GM18520 (cell line): ENCODE measurements at regions not wholly inside any gene's neighbourhood (a gene's known extent, or its start where the extent isn't known, plus 50 kb on each side); places are given as distances from the start of the nearest gene placed in this dataset.
A peak's percentile ranks its signal among the peaks of the same experiment; 100 is the strongest.

Experiments
- ATAC-seq: cut with Tn5 transposase; IDR thresholded peaks from one replicate; pipeline ENCODE4 v1.9.1; 2021; ENCODE audit not compliant: unreplicated experiment

DNA sequence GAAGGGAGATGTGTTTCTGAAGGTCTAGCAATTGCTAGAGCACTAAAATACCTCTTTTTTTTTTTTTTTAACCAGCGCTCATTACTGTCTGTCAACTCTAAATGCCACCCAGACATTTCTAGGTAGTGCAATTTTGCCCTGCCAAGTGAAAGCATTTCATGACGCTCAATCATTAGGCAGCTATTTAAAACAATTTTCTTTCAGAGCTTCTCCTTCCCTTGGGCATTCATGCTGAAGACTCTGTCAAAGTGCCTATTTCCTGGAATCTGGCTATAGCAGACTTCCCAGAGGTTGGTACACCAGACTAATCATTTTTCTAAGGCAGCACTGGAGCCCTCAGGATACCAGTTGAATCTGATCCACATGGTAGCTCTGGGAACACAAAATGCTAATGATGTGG, 97.0 kb upstream of the ANKRD55 start:
- ATAC-seq, result no peak

GRCh38 chr5:56329652-56330051, 96.5 kb upstream of the ANKRD55 start:
- ATAC-seq, result peak; percentile 69

DNA sequence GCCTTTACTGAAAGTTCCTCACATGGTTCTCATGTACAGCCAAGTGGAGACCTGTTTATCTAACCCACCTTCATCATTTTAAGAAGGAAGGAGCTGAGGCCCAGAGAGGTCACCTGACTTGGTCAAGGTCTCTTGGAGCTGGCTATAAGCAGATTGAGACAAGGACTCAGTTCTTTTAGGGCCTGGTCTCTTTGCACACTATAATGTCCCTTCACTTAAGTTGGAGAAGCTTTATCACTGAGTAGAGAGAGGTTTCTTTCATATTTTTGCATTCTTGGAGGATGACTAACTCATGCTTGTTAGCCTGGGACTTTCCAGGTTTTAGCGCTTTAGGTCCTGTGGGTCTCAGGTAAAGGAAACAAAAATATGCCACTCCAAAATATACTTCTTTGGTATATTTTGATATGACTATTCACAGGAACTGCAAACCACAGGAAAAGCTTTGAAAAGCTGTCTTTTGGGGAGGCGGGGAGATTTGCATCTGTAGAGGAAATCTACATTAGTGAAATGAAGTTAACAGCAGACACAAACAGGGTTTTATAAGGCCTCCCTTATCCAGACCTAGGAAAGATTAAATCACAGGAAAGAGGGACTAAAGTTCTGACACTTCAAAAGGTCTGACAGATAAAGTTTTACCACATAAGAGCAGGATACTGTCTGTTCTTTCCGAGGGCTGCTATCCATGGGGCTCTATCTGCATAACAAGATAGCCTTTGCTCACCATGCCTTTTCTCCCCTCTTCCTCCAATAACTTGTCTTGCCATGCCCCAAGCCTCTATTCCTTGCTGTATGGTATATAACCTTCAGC, 95.8 kb upstream of the ANKRD55 start:
- no peak for ATAC-seq

DNA sequence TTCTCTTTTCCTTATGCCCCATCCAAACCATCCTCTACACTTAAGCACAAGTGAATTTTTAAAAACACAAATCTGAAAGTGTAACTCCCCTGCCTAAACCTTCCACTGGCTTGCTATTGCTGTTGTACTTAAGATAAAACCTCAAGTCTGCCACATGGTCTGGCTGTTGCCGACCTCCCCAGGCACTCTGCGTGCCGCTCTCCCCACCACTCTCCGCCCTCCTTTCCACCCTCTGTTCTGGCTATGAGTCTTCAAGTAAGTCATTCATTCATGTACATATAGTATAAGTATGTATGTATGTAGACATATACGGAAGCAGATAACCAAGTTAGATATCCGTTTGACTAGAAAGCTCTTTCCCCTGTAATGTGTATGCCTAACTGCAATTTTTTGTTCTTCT, 94.7 kb upstream of the ANKRD55 start:
- no peak for ATAC-seq

- no peak for ATAC-seq
Observed at GRCh38 chr5:56326770-56327169, 93.6 kb upstream of the ANKRD55 start.

DNA sequence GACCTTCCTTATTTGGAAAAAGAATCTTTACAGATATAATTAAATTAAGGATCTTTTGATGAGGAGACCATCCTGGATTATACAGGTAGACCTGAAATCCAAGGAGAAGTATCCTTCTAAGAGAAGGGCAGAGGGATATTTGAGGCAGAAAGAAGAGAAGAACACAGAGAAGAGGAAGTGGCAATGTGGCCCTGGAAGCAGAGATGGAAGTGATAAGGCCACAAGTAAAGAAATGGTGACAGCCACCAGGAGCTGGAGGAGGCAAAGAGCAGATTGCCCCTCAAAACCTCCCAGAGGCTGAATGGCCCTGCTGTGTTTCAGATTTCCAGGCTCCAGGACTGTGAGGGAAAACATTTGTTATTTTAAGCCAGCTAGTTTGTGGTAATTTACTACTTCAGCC, 93.0 kb upstream of the ANKRD55 start:
- ATAC-seq, result no peak

DNA sequence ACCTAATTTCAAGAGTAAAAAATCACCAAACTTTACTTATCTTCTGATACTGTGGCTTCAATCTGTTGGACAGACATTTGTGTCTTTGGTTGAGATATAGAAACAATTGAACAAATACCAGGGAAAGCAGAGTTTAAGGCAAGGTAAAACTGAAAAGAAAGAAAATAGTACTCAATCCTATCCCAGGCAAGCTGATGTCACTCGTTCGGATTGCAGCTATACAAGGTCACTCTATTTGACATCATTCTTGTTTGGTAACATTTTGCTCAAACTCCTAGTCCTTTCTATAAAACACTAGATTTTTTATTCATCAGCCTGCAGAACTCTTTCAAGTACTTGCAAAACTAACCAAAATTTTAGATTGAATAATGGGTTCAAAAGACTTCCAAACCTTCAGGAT, 91.9 kb upstream of the ANKRD55 start:
- ATAC-seq, result no peak

- ATAC-seq, result no peak
Observed at GRCh38 chr5:56323505-56323904, 90.4 kb upstream of the ANKRD55 start.

DNA sequence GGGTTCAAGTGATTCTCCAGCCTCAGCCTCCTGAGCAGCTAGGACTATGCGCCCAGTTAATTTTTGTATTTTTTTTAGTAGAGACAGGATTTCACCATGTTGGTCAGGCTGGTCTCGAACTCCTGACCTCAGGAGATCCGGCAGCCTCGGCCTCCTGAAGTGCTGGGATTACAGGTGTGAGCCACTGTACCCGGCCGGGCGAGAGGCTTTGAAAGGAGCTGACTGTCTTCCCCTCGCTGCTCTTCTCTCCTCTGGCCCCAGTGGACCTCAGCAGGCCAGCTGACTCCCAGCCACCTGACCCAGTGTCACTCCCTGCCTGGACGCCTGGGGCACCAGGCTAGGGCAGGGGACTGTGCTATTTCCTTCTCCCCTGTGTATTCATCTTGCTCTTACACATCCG, 89.5 kb upstream of the ANKRD55 start:
- ATAC-seq, result no peak

DNA sequence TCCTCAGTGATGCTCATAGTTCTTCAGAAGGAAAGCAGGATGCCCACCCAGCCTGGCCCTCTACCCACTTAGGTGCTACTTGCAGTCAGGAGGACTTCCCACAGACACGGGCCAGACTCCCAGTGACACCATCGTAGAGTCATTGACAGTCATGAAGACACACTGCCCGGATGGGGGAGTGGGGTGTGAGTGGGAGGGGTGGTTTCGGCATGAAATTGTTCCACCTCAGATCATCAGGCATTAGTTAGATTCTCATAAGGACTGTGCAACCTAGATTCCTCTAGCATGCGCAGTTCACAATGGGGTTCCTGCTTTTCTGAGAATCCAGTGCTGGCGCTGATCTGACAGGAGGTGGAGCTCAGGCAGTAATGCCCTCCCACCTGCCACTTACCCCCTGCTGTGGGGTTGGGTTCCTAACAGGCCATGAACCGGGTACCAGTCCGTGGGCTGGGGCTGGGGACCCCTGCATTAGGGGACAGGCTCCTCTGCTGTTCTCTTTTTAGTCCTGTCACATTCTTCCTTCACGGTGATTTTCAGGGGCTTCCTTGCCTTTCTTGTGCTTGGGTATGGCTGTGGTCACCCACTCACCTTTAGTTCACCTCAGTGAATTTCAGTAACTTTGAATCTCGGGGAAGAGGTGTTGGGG, 88.2 kb upstream of the ANKRD55 start:
- no peak for ATAC-seq

- no peak for ATAC-seq
Observed at GRCh38 chr5:56320686-56321085, 87.6 kb upstream of the ANKRD55 start.

DNA sequence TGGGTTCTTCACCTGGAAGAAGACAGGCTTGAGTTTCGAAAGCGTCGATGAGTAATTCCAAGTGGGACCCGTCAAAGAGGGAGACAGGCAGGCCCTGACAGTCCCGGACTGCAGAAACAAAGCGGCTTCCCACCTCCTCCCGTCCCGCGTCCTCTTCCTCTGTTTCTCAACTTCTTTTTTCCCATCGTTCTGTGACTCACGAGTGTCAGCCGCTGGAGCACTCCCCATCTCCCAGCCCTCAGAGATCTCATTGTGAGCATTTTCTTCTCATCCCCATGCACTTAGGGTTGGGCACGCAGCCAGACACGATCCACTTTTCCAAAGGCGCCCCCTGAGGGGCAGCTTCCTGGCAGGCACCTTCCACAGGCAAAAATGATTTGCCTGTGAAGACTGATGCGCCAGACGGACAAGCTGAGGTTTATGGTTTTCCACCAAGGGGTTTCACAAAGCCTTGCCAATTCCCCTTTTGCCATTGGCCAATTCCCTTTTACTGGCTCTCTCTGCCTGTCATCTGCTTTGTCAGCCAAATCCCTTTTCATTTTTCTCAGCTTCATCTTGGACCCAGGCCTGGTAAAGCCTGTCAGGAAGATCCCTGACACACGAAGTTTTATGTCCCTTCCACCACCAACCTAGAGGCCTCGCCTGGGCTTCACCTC, 86.5 kb upstream of the ANKRD55 start:
- no peak for ATAC-seq

DNA sequence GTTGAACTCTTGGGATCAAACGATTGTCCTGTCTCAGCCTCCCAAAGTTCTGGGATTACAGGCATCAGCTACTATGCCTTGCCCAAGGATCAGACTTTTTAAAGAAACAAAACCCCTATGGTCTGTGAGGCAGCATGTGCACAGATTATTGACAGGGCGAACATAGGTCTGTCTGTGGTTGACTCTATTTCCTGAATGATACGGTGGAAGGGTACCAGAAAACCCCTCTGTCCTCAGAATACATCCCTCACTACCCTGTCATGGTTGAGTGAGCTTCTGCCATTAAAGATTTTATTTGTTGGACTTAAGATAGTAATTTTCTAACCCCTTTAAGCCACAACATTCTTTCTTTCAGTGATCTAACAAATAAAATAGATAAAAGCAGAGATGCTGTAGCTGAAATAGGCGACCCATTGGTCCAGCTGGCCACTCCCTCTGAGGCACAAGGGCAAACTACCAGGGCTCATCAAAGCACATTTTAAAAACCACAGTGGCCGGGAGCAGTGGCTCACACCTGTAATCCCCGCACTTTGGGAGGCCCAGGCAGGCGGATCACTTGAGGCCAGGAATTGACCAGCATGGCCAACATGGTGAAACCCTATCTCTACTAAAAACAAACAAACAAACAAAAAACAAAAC, 84.9 kb upstream of the ANKRD55 start:
- ATAC-seq, result no peak

- ATAC-seq, result no peak
Observed at GRCh38 chr5:56316299-56316994, 83.3 kb upstream of the ANKRD55 start.

DNA sequence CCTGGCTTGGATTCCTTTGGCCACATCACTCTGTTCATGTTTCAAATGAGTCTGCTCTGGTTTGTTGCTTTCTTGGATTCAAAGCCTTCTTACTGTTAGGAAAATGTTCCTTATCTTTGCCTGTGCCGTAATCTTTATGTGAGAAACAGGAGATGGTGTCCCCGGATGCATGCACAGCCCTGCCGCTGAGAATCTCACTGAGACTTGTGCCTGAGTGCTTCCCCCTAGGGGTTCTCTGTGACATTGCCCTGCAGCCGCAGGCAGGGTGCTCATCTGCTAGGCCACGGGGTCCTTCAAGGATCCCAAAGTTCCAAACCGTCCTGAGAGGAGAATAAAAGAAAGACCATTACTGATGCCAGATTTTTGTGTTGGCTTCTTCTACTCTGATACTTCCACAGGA, 81.4 kb upstream of the ANKRD55 start:
- no peak for ATAC-seq

DNA sequence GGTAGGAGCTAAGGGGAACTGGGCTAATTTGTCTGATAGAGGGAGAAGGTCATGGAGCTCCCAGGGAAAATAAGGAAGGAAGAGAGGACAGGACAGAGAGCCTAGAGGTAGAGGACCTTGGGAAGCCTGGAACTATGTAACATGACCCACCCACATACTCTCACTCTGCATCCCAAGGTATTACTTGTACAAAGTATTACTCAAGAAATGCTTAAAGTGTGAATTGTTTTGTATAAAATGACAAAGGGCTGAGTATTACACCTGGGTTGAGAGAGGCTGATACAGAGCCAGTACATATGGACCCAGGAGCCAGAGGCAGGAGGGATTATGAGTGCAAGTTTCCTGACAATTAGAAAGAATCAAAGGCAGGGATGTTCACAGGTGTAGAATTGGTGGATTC, 80.5 kb upstream of the ANKRD55 start:
- ATAC-seq, result no peak

- ATAC-seq, result no peak
Observed at GRCh38 chr5:56313004-56313531, 79.9 kb upstream of the ANKRD55 start.

DNA sequence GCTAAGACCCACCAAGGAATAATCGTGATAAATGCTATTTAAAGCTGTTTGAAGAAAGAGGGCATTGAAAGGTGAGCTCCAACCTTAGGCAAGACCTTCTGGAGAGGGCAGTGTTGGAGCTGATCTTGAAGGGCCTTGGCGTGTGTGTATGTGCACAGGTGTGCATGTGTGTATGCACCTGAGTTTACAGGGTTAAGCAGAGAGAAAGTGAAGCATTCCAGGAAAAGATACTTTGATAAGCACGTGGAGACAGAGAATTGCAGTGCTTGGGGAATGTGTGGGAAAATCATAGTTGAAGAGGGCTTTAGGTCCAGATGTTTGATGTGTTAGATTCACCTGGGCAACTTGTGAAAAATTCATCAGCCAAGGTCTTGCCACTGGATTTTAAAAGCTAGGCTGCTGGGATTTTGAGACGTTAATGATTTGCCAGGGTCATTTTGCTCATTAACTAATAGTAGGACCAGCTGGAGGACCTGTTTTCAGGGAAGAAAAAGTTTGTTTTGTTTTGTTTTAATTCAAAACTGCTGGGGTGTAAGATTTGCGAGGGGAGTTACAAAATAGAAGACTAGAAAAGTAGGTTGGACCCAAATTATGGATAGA, 78.3 kb upstream of the ANKRD55 start:
- ATAC-seq, result no peak

- ATAC-seq, result no peak
Observed at GRCh38 chr5:56310711-56311204, 77.6 kb upstream of the ANKRD55 start.

DNA sequence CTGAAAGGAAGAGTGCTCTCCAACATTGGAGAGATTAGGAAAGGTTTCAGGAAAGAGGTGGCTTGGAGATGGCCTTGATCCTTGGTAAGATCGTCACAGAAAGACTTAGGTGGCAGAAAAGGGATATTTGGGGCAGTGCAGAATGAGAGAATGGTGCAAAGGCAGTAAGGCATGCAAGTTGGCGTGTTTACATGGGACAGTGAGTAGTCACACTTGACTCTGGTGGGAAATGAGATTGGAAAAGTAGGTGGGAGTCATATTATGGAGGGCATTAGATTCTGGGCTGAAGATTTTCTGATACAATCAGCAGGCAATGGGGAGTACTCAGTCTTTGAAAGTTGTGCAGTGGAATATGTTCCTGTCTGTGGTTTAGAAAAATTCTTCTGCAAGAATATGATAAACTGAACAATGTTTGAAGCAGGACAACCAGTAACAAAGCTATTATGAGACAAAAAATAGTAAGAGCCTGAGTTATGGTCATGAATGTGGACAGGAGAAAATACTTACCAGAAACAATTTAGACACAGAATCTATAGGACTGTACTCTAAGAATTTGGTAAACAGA, 76.2 kb upstream of the ANKRD55 start:
- ATAC-seq, result no peak
